MM.1S (cell line): ENCODE measurements at regions not wholly inside any gene's neighbourhood (a gene's known extent, or its start where the extent isn't known, plus 50 kb on each side); places are given as distances from the start of the nearest gene placed in this dataset.

Experiments
- DNase-seq: peaks from one replicate; pipeline ENCODE4 v3.0.0-alpha.2; 2015
- H2AFZ ChIP-seq: fragments of 300-600 bp; sonication (generic); 2 replicates; pipeline ENCODE4 v1.6.0; 2016; ENCODE audit warnings: antibody characterized with exemption, low read length
- H3F3A ChIP-seq: fragments of 300-600 bp; sonication (generic); 2 replicates; pipeline ENCODE4 v1.6.1; 2016; ENCODE audit warnings: mild to moderate bottlenecking, antibody characterized with exemption, low read length, moderate library complexity, mixed read lengths; ENCODE audit not compliant: insufficient read depth
- H3K27ac ChIP-seq: fragments of 300-600 bp; sonication (generic); 2 replicates; pipeline ENCODE4 v1.5.1; 2016; ENCODE audit warnings: mild to moderate bottlenecking, low read length
- H3K27me3 ChIP-seq: fragments of 300-600 bp; sonication (generic); replicated peaks from 2 replicates; pipeline ENCODE4 v1.6.0; 2016; ENCODE audit warnings: low read length; ENCODE audit not compliant: insufficient read depth
- H3K36me3 ChIP-seq: fragments of 300-600 bp; sonication (generic); replicated peaks from 2 replicates; pipeline ENCODE4 v1.6.1; 2016; ENCODE audit warnings: mild to moderate bottlenecking, low read length, mixed read lengths; ENCODE audit not compliant: insufficient read depth
- H3K4me1 ChIP-seq: fragments of 300-600 bp; sonication (generic); 2 replicates; pipeline ENCODE4 v1.6.1; 2016; ENCODE audit warnings: low read length, mixed read lengths
- H3K4me2 ChIP-seq: fragments of 300-600 bp; sonication (generic); 2 replicates; pipeline ENCODE4 v1.6.0; 2016; ENCODE audit warnings: low read depth, low read length
- H3K4me3 ChIP-seq: fragments of 300-600 bp; sonication (generic); 2 replicates; pipeline ENCODE4 v1.5.1; 2016; ENCODE audit warnings: low read length, mixed read lengths
- H3K79me2 ChIP-seq: fragments of 300-600 bp; sonication (generic); 2 replicates; pipeline ENCODE4 v1.6.1; 2016; ENCODE audit warnings: mixed run types, low read length, mixed read lengths
- H3K9ac ChIP-seq: fragments of 300-600 bp; sonication (generic); 2 replicates; pipeline ENCODE4 v1.6.1; 2016; ENCODE audit warnings: low read length, mixed read lengths
- H3K9me2 ChIP-seq: fragments of 300-600 bp; sonication (generic); replicated peaks from 2 replicates; pipeline ENCODE4 v1.6.1; 2016; ENCODE audit warnings: mild to moderate bottlenecking, low read length, mixed read lengths; ENCODE audit not compliant: insufficient read depth
- H3K9me3 ChIP-seq: fragments of 300-600 bp; sonication (generic); replicated peaks from 2 replicates; pipeline ENCODE4 v1.6.1; 2016; ENCODE audit warnings: mild to moderate bottlenecking, low read length, mixed read lengths; ENCODE audit not compliant: insufficient read depth
- H4K20me1 ChIP-seq: fragments of 300-600 bp; sonication (generic); 2 replicates; pipeline ENCODE4 v1.6.1; 2016; ENCODE audit warnings: mild to moderate bottlenecking, low read length, moderate library complexity, mixed read lengths; ENCODE audit not compliant: insufficient read depth
- CTCF ChIP-seq: fragments of 300-600 bp; sonication (generic); IDR thresholded peaks from 2 replicates; pipeline ENCODE4 v1.5.1; 2016; ENCODE audit warnings: antibody characterized with exemption, low read length, mixed read lengths
- EZH2 ChIP-seq: fragments of 300-600 bp; sonication (generic); optimal IDR thresholded peaks from 2 replicates; pipeline ENCODE3; 2017; ENCODE audit warnings: low read depth, mild to moderate bottlenecking, antibody characterized with exemption, low read length, mixed read lengths
- EZH2phosphoT487 ChIP-seq: fragments of 300-600 bp; sonication (generic); IDR thresholded peaks from 2 replicates; pipeline ENCODE4 v1.6.1; 2018; ENCODE audit warnings: antibody characterized with exemption, low read length

DNA sequence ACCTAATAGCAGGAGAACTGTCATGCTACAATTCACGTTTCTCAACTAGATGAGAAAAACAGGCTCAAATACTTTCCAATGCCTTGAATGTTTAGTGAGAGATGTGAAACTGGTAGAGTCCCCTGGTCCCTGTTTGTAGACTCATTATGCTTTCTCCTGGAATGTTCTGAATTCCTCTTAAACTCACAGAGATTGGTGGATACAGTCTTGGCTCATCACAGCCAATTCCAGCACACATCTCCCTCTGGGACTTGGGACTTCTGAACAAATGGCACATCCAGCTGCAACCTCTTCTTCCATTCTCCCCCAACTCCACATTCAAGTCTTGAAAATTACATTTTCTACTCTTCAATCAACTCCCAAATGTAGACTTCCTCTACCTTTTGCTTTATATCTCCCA, 58.4 kb upstream of the NT5C1B start:
- Histone ChIP-seq H3K9ac (no peak overlapping the region), H3F3A (no peaks in the 10 kb centered on the region)

GRCh38 chr2:18645315-18645714, 55.9 kb upstream of the NT5C1B start:
- Histone ChIP-seq H2AFZ (no peak overlapping the region), H3F3A (no peaks in the 10 kb centered on the region), H3K9ac (no peak overlapping the region), H3K4me3 (no peak overlapping the region), H3K27me3 (no peaks in the 10 kb centered on the region), H3K9me2 (no peaks in the 10 kb centered on the region), H3K4me1 (no peaks in the 10 kb centered on the region), H3K27ac (no peak overlapping the region), H3K36me3 (no peaks in the 10 kb centered on the region), H3K4me2 (no peak overlapping the region), H3K9me3 (no peaks in the 10 kb centered on the region), H4K20me1 (no peaks in the 10 kb centered on the region), H3K79me2 (no peaks in the 10 kb centered on the region)
- DNase-seq: no peak
- TF ChIP-seq EZH2 (no peak), CTCF (no peak), EZH2phosphoT487 (no peak)

More for the DNA sequence above, 58.4 kb upstream of the NT5C1B start:
- no peaks in the 10 kb centered on the region for H4K20me1 ChIP-seq
- DNase-seq: no peak
- no peaks in the 10 kb centered on the region for H3K9me2 ChIP-seq
- H3K4me1 ChIP-seq: no peaks in the 10 kb centered on the region
- H3K9me3 ChIP-seq: no peaks in the 10 kb centered on the region
- H2AFZ ChIP-seq: no peak overlapping the region
- H3K4me3 ChIP-seq: no peak overlapping the region
- H3K79me2 ChIP-seq: no peaks in the 10 kb centered on the region
- no peaks in the 10 kb centered on the region for H3K36me3 ChIP-seq
- no peaks in the 10 kb centered on the region for H3K27me3 ChIP-seq
- TF ChIP-seq CTCF: no peak
- no peak for TF ChIP-seq EZH2phosphoT487
- no peak for TF ChIP-seq EZH2
- H3K27ac ChIP-seq: no peak overlapping the region
- no peak overlapping the region for H3K4me2 ChIP-seq

DNA sequence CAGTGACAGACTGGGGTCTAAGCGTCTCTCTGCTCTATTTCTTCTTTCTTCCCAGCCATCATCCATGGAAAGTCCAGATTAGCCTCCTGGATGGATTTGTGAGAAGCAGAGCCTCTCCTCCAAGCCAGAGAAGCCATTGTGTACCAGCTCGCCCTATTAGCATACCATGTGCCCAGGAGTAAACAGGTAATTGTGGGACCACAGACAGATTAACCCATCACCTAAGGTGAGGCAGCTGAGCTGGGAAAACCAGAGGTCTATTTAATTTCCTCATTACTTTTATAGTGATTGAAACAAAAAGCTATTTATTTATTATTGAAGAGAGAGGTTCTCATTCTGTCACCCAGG, 54.7 kb upstream of the NT5C1B start:
- no peaks in the 10 kb centered on the region for H3K27me3 ChIP-seq
- DNase-seq: no peak
- H3K27ac ChIP-seq: no peak overlapping the region
- no peaks in the 10 kb centered on the region for H3K4me1 ChIP-seq
- H3K9me2 ChIP-seq: no peaks in the 10 kb centered on the region
- no peak overlapping the region for H3K4me2 ChIP-seq
- no peaks in the 10 kb centered on the region for H3F3A ChIP-seq
- H3K9me3 ChIP-seq: no peaks in the 10 kb centered on the region
- no peaks in the 10 kb centered on the region for H3K79me2 ChIP-seq
- no peak overlapping the region for H3K9ac ChIP-seq
- H3K36me3 ChIP-seq: no peaks in the 10 kb centered on the region
- no peak for TF ChIP-seq CTCF
- no peak for TF ChIP-seq EZH2
- TF ChIP-seq EZH2phosphoT487: no peak
- H4K20me1 ChIP-seq: no peaks in the 10 kb centered on the region
- no peak overlapping the region for H3K4me3 ChIP-seq
- H2AFZ ChIP-seq: no peak overlapping the region
